HCT116 (cell line): ENCODE measurements at regions not wholly inside any gene's neighbourhood (a gene's known extent, or its start where the extent isn't known, plus 50 kb on each side); places are given as distances from the start of the nearest gene placed in this dataset.

Source experiments
- ATAC-seq: fragments of 200-7000 bp; cut with Tn5 transposase; 2 replicates; pipeline ENCODE4 v1.9.1; 2020; ENCODE audit warnings: mild to moderate bottlenecking, moderate library complexity
- BruUV-seq: library from RNA; stranded (reverse); fragments of 400-500 nt; replicated peaks from 2 replicates; lab custom pipeline; 2021; lab: Mats Ljungman, UMichigan
- CTCF ChIA-PET: fragments of 300-600 bp; sonication (Branson Sonifier 250); formaldehyde crosslinking; loops from one replicate; lab custom pipeline; 2021; ENCODE audit warnings: antibody characterized with exemption; lab: Charles Lee
- POLR2A ChIA-PET: fragments of 300-600, 350-600 bp; sonication (Branson Sonifier 250); formaldehyde crosslinking; loops from one replicate; lab custom pipeline; 2021; ENCODE audit warnings: antibody characterized with exemption; lab: Charles Lee
- RAD21 ChIA-PET, 2 experiments: fragments of 300-600 bp; sonication (Branson Sonifier 250); formaldehyde crosslinking; loops; one replicate each; lab custom pipeline; 2023; ENCODE audit warnings: low total read pairs in 2 of 2; ENCODE audit not compliant: uncharacterized antibody in 2 of 2, unreplicated experiment in 2 of 2, low non-redundant PET in 1 of 2; lab: Charles Lee
- DNase-seq: peaks from one replicate; pipeline ENCODE4 v3.0.0-alpha.2; 2010; ENCODE audit warnings: low read depth, low spot score
- H2AFZ ChIP-seq: fragments of 200-600 bp; shearing (Covaris generic), sonication (generic); 2 replicates; pipeline ENCODE4 v1.6.1; 2017; ENCODE audit warnings: low read depth, mixed run types, mixed read lengths, antibody characterized with exemption, low read length; ENCODE audit not compliant: poor library complexity, severe bottlenecking
- H3K27ac ChIP-seq: 2 replicates; pipeline ENCODE4 v1.5.1; 2012; ENCODE audit warnings: low read depth, low read length
- H3K27me3 ChIP-seq: fragments of 200-600 bp; sonication (generic); 2 replicates; pipeline ENCODE4 v1.6.1; 2016; ENCODE audit warnings: mixed run types, low read length, mixed read lengths; ENCODE audit not compliant: insufficient read depth
- H3K36me3 ChIP-seq, 2 experiments: fragments of 200-500 bp in 1 of 2; fragments of 200-600 bp in 1 of 2; sonication (Bioruptor generic) in 1 of 2; sonication (generic) in 1 of 2; 2 replicates each; pipeline versions ENCODE4 v1.5.1 to v1.6.1; 2014 to 2016; ENCODE audit warnings: low read length in 2 of 2, inconsistent platforms in 1 of 2, mixed read lengths in 1 of 2, mixed run types in 1 of 2; ENCODE audit not compliant: insufficient read depth in 2 of 2, control insufficient read depth in 1 of 2
- H3K4me1 ChIP-seq, 2 experiments: fragments of 200-600 bp in 1 of 2; sonication (generic) in 1 of 2; 2 replicates each; pipeline versions ENCODE4 v1.5.1 to v1.6.1; 2012 to 2017; ENCODE audit warnings: low read length in 2 of 2, inconsistent platforms in 1 of 2, mild to moderate bottlenecking in 1 of 2, mixed read lengths in 1 of 2, mixed run types in 1 of 2, moderate library complexity in 1 of 2; ENCODE audit not compliant: insufficient read depth in 2 of 2, control insufficient read depth in 1 of 2
- H3K4me2 ChIP-seq: fragments of 200-600 bp; sonication (generic); 2 replicates; pipeline ENCODE4 v1.6.1; 2017; ENCODE audit warnings: mixed run types, low read length, mixed read lengths
- H3K4me3 ChIP-seq, 2 experiments: fragments of 200-600 bp in 1 of 2; sonication (generic) in 1 of 2; replicated peaks in 1 of 2; 2 replicates each; pipeline ENCODE4 v1.5.1; 2011 to 2016; ENCODE audit warnings: low read length in 2 of 2, control low read depth in 1 of 2, low read depth in 1 of 2, mild to moderate bottlenecking in 1 of 2, mixed read lengths in 1 of 2, mixed run types in 1 of 2
- H3K79me2 ChIP-seq: fragments of 200-600 bp; sonication (generic); 2 replicates; pipeline ENCODE4 v1.6.1; 2017; ENCODE audit warnings: mild to moderate bottlenecking, mixed run types, low read length, moderate library complexity, mixed read lengths; ENCODE audit not compliant: insufficient read depth
- H3K9ac ChIP-seq: fragments of 200-600 bp; sonication (generic); 2 replicates; pipeline ENCODE4 v1.6.1; 2016; ENCODE audit warnings: low read length, mixed read lengths
- H3K9me2 ChIP-seq: fragments of 200-600 bp; sonication (generic), shearing (Covaris generic); 2 replicates; pipeline ENCODE4 v1.6.1; 2017; ENCODE audit warnings: mixed run types, mild to moderate bottlenecking, moderate library complexity; ENCODE audit not compliant: insufficient read depth
- H3K9me3 ChIP-seq, 2 experiments: fragments of 200-500 bp in 1 of 2; fragments of 200-600 bp in 1 of 2; sonication (Bioruptor generic) in 1 of 2; sonication (generic) in 1 of 2; 2 replicates each; pipeline ENCODE4 v1.6.1; 2014 to 2017; ENCODE audit warnings: low read length in 2 of 2, mixed read lengths in 2 of 2, inconsistent platforms in 1 of 2, low read depth in 1 of 2, mild to moderate bottlenecking in 1 of 2, mixed run types in 1 of 2, moderate library complexity in 1 of 2; ENCODE audit not compliant: control insufficient read depth in 1 of 2, insufficient read depth in 1 of 2
- H4K20me1 ChIP-seq: fragments of 200-600 bp; sonication (generic), shearing (Covaris generic); 2 replicates; pipeline ENCODE4 v1.6.1; 2017; ENCODE audit warnings: mixed run types, mild to moderate bottlenecking, moderate library complexity; ENCODE audit not compliant: insufficient read depth
- ATF3 ChIP-seq: IDR thresholded peaks from 2 replicates; pipeline ENCODE4 v1.6.1; 2012
- CEBPB ChIP-seq: IDR thresholded peaks from 2 replicates; pipeline ENCODE4 v1.6.1; 2012; ENCODE audit warnings: low read depth
- ELF1 ChIP-seq: IDR thresholded peaks from 2 replicates; pipeline ENCODE4 v1.6.1; 2012; ENCODE audit warnings: low read depth, borderline replicate concordance
- FOSL1 ChIP-seq: IDR thresholded peaks from 2 replicates; pipeline ENCODE4 v1.6.1; 2012; ENCODE audit warnings: low read depth
- POLR2AphosphoS5 ChIP-seq: IDR thresholded peaks from 2 replicates; pipeline ENCODE4 v1.6.1; 2011; ENCODE audit warnings: mild to moderate bottlenecking, low read depth, low read length, moderate library complexity
- RAD21 ChIP-seq: IDR thresholded peaks from 2 replicates; pipeline ENCODE4 v1.6.1; 2012; ENCODE audit warnings: low read depth, mild to moderate bottlenecking
- ZFX ChIP-seq: fragments of 450-650 bp; IDR thresholded peaks from 2 replicates; pipeline ENCODE4 v1.6.1; 2017
- intact Hi-C: fragments of 100-400 bp; cut with micrococcal nuclease; formaldehyde crosslinking; loops from 2 replicates; pipeline ENCODE4 v1.10.0; 2022

GRCh38 chr9:88716596-88717290 is 181.8 kb downstream of the NXNL2 start:
- H3K4me3 ChIP-seq, result no peak overlapping the region
- TF ChIP-seq ZFX (no peak), CEBPB (no peak)
- DNase-seq (no peak), ATAC-seq (no peak)
- H3K27ac ChIP-seq, result no peak overlapping the region
- POLR2A ChIA-PET, result no interaction called here
- no peaks in the 10 kb centered on the region for H3K9me3 ChIP-seq
- no peaks in the 10 kb centered on the region for H3K79me2 ChIP-seq
- RAD21 ChIA-PET, result no interaction called here
- CTCF ChIA-PET, result no interaction called here
- H2AFZ ChIP-seq, result no peak overlapping the region
- intact Hi-C loops, result no loop called here
- no peaks in the 10 kb centered on the region; the same call in 1 of the 2 replicates for H3K27me3 ChIP-seq
- no peak overlapping the region for H3K9ac ChIP-seq
- no peaks in the 10 kb centered on the region for H4K20me1 ChIP-seq
- H3K4me1 ChIP-seq, result no peaks in the 10 kb centered on the region
- BruUV-seq, result no TSS peak
- no peaks in the 10 kb centered on the region for H3K36me3 ChIP-seq
- H3K9me2 ChIP-seq, result no peaks in the 10 kb centered on the region; the same call in 1 of the 2 replicates
- H3K4me2 ChIP-seq, result no peak overlapping the region

GRCh38 chr9:88721025-88721424 is 186.0 kb downstream of the NXNL2 start:
- no peaks in the 10 kb centered on the region for H3K36me3 ChIP-seq
- no peak for ATAC-seq
- no peak overlapping the region for H2AFZ ChIP-seq
- BruUV-seq, result no TSS peak
- H3K4me2 ChIP-seq, result no peak overlapping the region
- H4K20me1 ChIP-seq, result no peaks in the 10 kb centered on the region
- H3K9me3 ChIP-seq, result no peaks in the 10 kb centered on the region
- ChIA-PET CTCF (no interaction called here), POLR2A (no interaction called here), RAD21 (no interaction called here)
- H3K79me2 ChIP-seq, result no peaks in the 10 kb centered on the region
- no peaks in the 10 kb centered on the region; the same call in 1 of the 2 replicates for H3K9me2 ChIP-seq
- H3K27me3 ChIP-seq, result no peaks in the 10 kb centered on the region; the same call in 1 of the 2 replicates
- H3K4me1 ChIP-seq, result no peaks in the 10 kb centered on the region
- no peak overlapping the region for H3K4me3 ChIP-seq
- no peak for DNase-seq
- no peak overlapping the region for H3K27ac ChIP-seq
- no peak overlapping the region for H3K9ac ChIP-seq
- intact Hi-C loops, result loop anchor here (10.0 kb wide), 2 partner anchors 284 to 554 kb away; no protein-coding TSS in a partner anchor
- TF ChIP-seq FOSL1 (no peak), ELF1 (no peak), RAD21 (no peak), POLR2AphosphoS5 (no peak), ATF3 (no peak)
- TF ChIP-seq, all 23 proteins: peak for 0
